Tibial nerve (tissue), 4 donors: ENCODE measurements at regions not wholly inside any gene's neighbourhood (a gene's known extent, or its start where the extent isn't known, plus 50 kb on each side); places are given as distances from the start of the nearest gene placed in this dataset.

ENCODE experiments used
- CTCF ChIP-seq, 5 experiments: fragments of 200-600 bp in 3 of 5; fragments of 450-650 bp in 2 of 5; sonication (generic) in 3 of 5; IDR thresholded peaks; one replicate each; pipeline ENCODE4 v1.5.1; 2016 to 2019; ENCODE audit warnings: antibody characterized with exemption in 5 of 5, mild to moderate bottlenecking in 3 of 5, moderate library complexity in 2 of 5
- EP300 ChIP-seq, 2 donors: sonication (generic); formaldehyde crosslinking; IDR thresholded peaks; one replicate each; pipeline ENCODE4 v1.6.1; 2017; ENCODE audit warnings: antibody characterized with exemption in 2 of 2, mild to moderate bottlenecking in 1 of 2

GRCh38 chr7:20484356-20484755 lies 131.1 kb upstream of the ABCB5 start:
- TF ChIP-seq EP300 (IDR thresholded peaks at IDR 0.05) (no peak), CTCF (IDR thresholded peaks at IDR 0.05) (no peak)
